GM23338 (cell line): ENCODE measurements at regions not wholly inside any gene's neighbourhood (a gene's known extent, or its start where the extent isn't known, plus 50 kb on each side); places are given as distances from the start of the nearest gene placed in this dataset.
A peak's percentile ranks its signal among the peaks of the same experiment; 100 is the strongest.

Experiments
- ATAC-seq: fragments of 200-7000 bp; cut with Tn5 transposase; 3 replicates; pipeline ENCODE4 v1.9.1; 2020
- DNase-seq: peaks from one replicate; pipeline ENCODE4 v3.0.0-alpha.2; 2015; ENCODE audit warnings: low spot score
- H2AFZ ChIP-seq: fragments of 200-600 bp; sonication (generic); 2 replicates; pipeline ENCODE4 v1.8.0; 2016; ENCODE audit warnings: antibody characterized with exemption, mild to moderate bottlenecking, moderate library complexity
- H3F3A ChIP-seq: fragments of 200-600 bp; sonication (generic); replicated peaks from 2 replicates; pipeline ENCODE4 v1.8.0; 2017; ENCODE audit warnings: antibody characterized with exemption, mixed run types, low read depth
- H3K27ac ChIP-seq: fragments of 200-600 bp; sonication (generic); 2 replicates; pipeline ENCODE4 v1.6.1; 2016; ENCODE audit warnings: low read depth
- H3K27me3 ChIP-seq: fragments of 200-600 bp; sonication (generic); 2 replicates; pipeline ENCODE4 v1.8.0; 2016; ENCODE audit warnings: mild to moderate bottlenecking, mixed run types, moderate library complexity; ENCODE audit not compliant: insufficient read depth
- H3K36me3 ChIP-seq: fragments of 200-600 bp; sonication (generic); 2 replicates; pipeline ENCODE4 v1.8.0; 2016; ENCODE audit warnings: mild to moderate bottlenecking; ENCODE audit not compliant: insufficient read depth
- H3K4me1 ChIP-seq: fragments of 200-600 bp; sonication (generic); 2 replicates; pipeline ENCODE4 v1.8.0; 2016; ENCODE audit warnings: mild to moderate bottlenecking, moderate library complexity; ENCODE audit not compliant: insufficient read depth
- H3K4me2 ChIP-seq: fragments of 200-600 bp; sonication (generic); 2 replicates; pipeline ENCODE4 v1.7.1; 2017; ENCODE audit warnings: mixed run types
- H3K4me3 ChIP-seq: fragments of 200-600 bp; sonication (generic); 2 replicates; pipeline ENCODE4 v1.6.1; 2016; ENCODE audit warnings: mixed run types
- H3K79me2 ChIP-seq: fragments of 200-600 bp; sonication (generic); replicated peaks from 2 replicates; pipeline ENCODE4 v1.8.0; 2017; ENCODE audit warnings: mild to moderate bottlenecking; ENCODE audit not compliant: insufficient read depth
- H3K9me2 ChIP-seq: fragments of 200-600 bp; sonication (generic); 2 replicates; pipeline ENCODE4 v1.8.0; 2017; ENCODE audit not compliant: insufficient read depth
- H4K20me1 ChIP-seq: fragments of 200-600 bp; sonication (generic); replicated peaks from 2 replicates; pipeline ENCODE4 v1.8.0; 2017; ENCODE audit warnings: mild to moderate bottlenecking; ENCODE audit not compliant: insufficient read depth
- H3K27ac Mint-ChIP-seq: 2 replicates; pipeline ENCODE4 v1.8.0; 2020; ENCODE audit warnings: inconsistent platforms, mild to moderate bottlenecking, moderate library complexity, mixed read lengths
- H3K27me3 Mint-ChIP-seq: 3 replicates; pipeline ENCODE4 v1.8.0; 2022; ENCODE audit warnings: low read depth, mild to moderate bottlenecking, moderate library complexity, mixed read lengths, inconsistent platforms; ENCODE audit not compliant: insufficient read depth, poor library complexity
- H3K36me3 Mint-ChIP-seq: 3 replicates; pipeline ENCODE4 v1.8.0; 2021; ENCODE audit warnings: low read depth, mild to moderate bottlenecking, inconsistent platforms, moderate library complexity, mixed read lengths
- H3K4me1 Mint-ChIP-seq: 3 replicates; pipeline ENCODE4 v1.8.0; 2020; ENCODE audit warnings: mild to moderate bottlenecking, inconsistent platforms, mixed read lengths
- H3K4me3 Mint-ChIP-seq: 3 replicates; pipeline ENCODE4 v1.8.0; 2021; ENCODE audit warnings: moderate library complexity, mild to moderate bottlenecking, inconsistent platforms, mixed read lengths
- H3K9me3 Mint-ChIP-seq: 3 replicates; pipeline ENCODE4 v1.8.0; 2020; ENCODE audit warnings: moderate library complexity, mild to moderate bottlenecking, inconsistent platforms, mixed read lengths
- CREB1 ChIP-seq: fragments of 250-450 bp; sonication (Bioruptor Pico); IDR thresholded peaks from 2 replicates; pipeline ENCODE4 v1.5.0; 2020; ENCODE audit warnings: low read depth, mild to moderate bottlenecking, moderate library complexity
- ETS1 ChIP-seq: IDR thresholded peaks from 2 replicates; pipeline ENCODE4 v1.6.1; 2016; ENCODE audit warnings: antibody characterized with exemption
- EZH2 ChIP-seq: fragments of 200-600 bp; sonication (generic); IDR thresholded peaks from one replicate; pipeline ENCODE4 v1.8.0; 2017; ENCODE audit warnings: antibody characterized with exemption, mild to moderate bottlenecking, low read depth; ENCODE audit not compliant: unreplicated experiment
- EZH2phosphoT487 ChIP-seq: fragments of 200-600 bp; sonication (generic); IDR thresholded peaks from one replicate; pipeline ENCODE4 v1.8.1; 2018; ENCODE audit warnings: antibody characterized with exemption; ENCODE audit not compliant: unreplicated experiment
- JUNB ChIP-seq: IDR thresholded peaks from one replicate; pipeline ENCODE4 v1.6.1; 2016; ENCODE audit warnings: antibody characterized with exemption; ENCODE audit not compliant: unreplicated experiment
- NANOG ChIP-seq: IDR thresholded peaks from 2 replicates; pipeline ENCODE4 v1.6.1; 2016; ENCODE audit warnings: antibody characterized with exemption, borderline replicate concordance
- POLR2AphosphoS5 ChIP-seq: IDR thresholded peaks from 2 replicates; pipeline ENCODE4 v1.6.1; 2016; ENCODE audit warnings: antibody characterized with exemption, low read depth
- STAT1 ChIP-seq: IDR thresholded peaks from one replicate; pipeline ENCODE4 v1.6.1; 2016; ENCODE audit warnings: antibody characterized with exemption; ENCODE audit not compliant: unreplicated experiment
- ZNF114 ChIP-seq: fragments of 250-450 bp; sonication (Bioruptor Pico); IDR thresholded peaks from 2 replicates; pipeline ENCODE4 v1.5.0; 2020; ENCODE audit warnings: mild to moderate bottlenecking, moderate library complexity
- ZNF331 ChIP-seq: fragments of 250-450 bp; sonication (Bioruptor Pico); IDR thresholded peaks from 2 replicates; pipeline ENCODE4 v1.5.0; 2020; ENCODE audit warnings: low read depth, mild to moderate bottlenecking, moderate library complexity
- TF ChIP-seq, protein P1 (sequence below), 2 experiments: fragments of 200-600 bp in 1 of 2; sonication (generic) in 1 of 2; conservative IDR thresholded peaks; 2 replicates each; pipeline versions ENCODE4 v1.5.1 to v1.6.1; 2016 to 2017; ENCODE audit warnings: antibody characterized with exemption in 2 of 2, low read depth in 2 of 2, mild to moderate bottlenecking in 2 of 2, moderate library complexity in 1 of 2
- TF ChIP-seq, protein P2 (sequence below): fragments of 250-450 bp; sonication (Bioruptor Pico); IDR thresholded peaks from 2 replicates; pipeline ENCODE4 v1.5.0; 2020; ENCODE audit warnings: mild to moderate bottlenecking, moderate library complexity
- TF ChIP-seq, protein P3 (sequence below): IDR thresholded peaks from one replicate; pipeline ENCODE4 v1.6.1; 2018; ENCODE audit warnings: antibody characterized with exemption; ENCODE audit not compliant: unreplicated experiment

- ATAC-seq = no peak
- Histone ChIP-seq H2AFZ (peak overlapping the region; percentile 44; the same call in 1 of the 2 replicates), H3K27me3 (no peaks in the 10 kb centered on the region), H3K9me2 (no peaks in the 10 kb centered on the region; the same call in 1 of the 2 replicates), H3K4me2 (no peak overlapping the region), H4K20me1 (no peaks in the 10 kb centered on the region), H3K79me2 (no peaks in the 10 kb centered on the region), H3F3A (no peaks in the 10 kb centered on the region), H3K36me3 (no peaks in the 10 kb centered on the region), H3K4me1 (no peaks in the 10 kb centered on the region), H3K27ac (no peak overlapping the region), H3K4me3 (no peak overlapping the region)
- Mint-ChIP-seq H3K27ac (no peak overlapping the region), H3K4me3 (no peak overlapping the region), H3K9me3 (peaks cover 3% of the 10 kb centered on the region; the same call in 2 of the 3 replicates), H3K4me1 (0 out of 3 replicates have a peak, but pooled peaks cover 2% of the 10 kb centered on the region), H3K27me3 (no peaks in the 10 kb centered on the region), H3K36me3 (no peaks in the 10 kb centered on the region)
- TF ChIP-seq ETS1 = no peak
- TF ChIP-seq NANOG = no peak
- TF ChIP-seq EZH2 = no peak
- TF ChIP-seq, protein P1, sequence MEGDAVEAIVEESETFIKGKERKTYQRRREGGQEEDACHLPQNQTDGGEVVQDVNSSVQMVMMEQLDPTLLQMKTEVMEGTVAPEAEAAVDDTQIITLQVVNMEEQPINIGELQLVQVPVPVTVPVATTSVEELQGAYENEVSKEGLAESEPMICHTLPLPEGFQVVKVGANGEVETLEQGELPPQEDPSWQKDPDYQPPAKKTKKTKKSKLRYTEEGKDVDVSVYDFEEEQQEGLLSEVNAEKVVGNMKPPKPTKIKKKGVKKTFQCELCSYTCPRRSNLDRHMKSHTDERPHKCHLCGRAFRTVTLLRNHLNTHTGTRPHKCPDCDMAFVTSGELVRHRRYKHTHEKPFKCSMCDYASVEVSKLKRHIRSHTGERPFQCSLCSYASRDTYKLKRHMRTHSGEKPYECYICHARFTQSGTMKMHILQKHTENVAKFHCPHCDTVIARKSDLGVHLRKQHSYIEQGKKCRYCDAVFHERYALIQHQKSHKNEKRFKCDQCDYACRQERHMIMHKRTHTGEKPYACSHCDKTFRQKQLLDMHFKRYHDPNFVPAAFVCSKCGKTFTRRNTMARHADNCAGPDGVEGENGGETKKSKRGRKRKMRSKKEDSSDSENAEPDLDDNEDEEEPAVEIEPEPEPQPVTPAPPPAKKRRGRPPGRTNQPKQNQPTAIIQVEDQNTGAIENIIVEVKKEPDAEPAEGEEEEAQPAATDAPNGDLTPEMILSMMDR (conservative IDR thresholded peaks at IDR 0.05; ENCODE audit: low read depth in 2 of 2) = no peak
- no peak for TF ChIP-seq CREB1 (CRISPR knock-in tag)
- TF ChIP-seq JUNB = no peak
- TF ChIP-seq, protein P2, sequence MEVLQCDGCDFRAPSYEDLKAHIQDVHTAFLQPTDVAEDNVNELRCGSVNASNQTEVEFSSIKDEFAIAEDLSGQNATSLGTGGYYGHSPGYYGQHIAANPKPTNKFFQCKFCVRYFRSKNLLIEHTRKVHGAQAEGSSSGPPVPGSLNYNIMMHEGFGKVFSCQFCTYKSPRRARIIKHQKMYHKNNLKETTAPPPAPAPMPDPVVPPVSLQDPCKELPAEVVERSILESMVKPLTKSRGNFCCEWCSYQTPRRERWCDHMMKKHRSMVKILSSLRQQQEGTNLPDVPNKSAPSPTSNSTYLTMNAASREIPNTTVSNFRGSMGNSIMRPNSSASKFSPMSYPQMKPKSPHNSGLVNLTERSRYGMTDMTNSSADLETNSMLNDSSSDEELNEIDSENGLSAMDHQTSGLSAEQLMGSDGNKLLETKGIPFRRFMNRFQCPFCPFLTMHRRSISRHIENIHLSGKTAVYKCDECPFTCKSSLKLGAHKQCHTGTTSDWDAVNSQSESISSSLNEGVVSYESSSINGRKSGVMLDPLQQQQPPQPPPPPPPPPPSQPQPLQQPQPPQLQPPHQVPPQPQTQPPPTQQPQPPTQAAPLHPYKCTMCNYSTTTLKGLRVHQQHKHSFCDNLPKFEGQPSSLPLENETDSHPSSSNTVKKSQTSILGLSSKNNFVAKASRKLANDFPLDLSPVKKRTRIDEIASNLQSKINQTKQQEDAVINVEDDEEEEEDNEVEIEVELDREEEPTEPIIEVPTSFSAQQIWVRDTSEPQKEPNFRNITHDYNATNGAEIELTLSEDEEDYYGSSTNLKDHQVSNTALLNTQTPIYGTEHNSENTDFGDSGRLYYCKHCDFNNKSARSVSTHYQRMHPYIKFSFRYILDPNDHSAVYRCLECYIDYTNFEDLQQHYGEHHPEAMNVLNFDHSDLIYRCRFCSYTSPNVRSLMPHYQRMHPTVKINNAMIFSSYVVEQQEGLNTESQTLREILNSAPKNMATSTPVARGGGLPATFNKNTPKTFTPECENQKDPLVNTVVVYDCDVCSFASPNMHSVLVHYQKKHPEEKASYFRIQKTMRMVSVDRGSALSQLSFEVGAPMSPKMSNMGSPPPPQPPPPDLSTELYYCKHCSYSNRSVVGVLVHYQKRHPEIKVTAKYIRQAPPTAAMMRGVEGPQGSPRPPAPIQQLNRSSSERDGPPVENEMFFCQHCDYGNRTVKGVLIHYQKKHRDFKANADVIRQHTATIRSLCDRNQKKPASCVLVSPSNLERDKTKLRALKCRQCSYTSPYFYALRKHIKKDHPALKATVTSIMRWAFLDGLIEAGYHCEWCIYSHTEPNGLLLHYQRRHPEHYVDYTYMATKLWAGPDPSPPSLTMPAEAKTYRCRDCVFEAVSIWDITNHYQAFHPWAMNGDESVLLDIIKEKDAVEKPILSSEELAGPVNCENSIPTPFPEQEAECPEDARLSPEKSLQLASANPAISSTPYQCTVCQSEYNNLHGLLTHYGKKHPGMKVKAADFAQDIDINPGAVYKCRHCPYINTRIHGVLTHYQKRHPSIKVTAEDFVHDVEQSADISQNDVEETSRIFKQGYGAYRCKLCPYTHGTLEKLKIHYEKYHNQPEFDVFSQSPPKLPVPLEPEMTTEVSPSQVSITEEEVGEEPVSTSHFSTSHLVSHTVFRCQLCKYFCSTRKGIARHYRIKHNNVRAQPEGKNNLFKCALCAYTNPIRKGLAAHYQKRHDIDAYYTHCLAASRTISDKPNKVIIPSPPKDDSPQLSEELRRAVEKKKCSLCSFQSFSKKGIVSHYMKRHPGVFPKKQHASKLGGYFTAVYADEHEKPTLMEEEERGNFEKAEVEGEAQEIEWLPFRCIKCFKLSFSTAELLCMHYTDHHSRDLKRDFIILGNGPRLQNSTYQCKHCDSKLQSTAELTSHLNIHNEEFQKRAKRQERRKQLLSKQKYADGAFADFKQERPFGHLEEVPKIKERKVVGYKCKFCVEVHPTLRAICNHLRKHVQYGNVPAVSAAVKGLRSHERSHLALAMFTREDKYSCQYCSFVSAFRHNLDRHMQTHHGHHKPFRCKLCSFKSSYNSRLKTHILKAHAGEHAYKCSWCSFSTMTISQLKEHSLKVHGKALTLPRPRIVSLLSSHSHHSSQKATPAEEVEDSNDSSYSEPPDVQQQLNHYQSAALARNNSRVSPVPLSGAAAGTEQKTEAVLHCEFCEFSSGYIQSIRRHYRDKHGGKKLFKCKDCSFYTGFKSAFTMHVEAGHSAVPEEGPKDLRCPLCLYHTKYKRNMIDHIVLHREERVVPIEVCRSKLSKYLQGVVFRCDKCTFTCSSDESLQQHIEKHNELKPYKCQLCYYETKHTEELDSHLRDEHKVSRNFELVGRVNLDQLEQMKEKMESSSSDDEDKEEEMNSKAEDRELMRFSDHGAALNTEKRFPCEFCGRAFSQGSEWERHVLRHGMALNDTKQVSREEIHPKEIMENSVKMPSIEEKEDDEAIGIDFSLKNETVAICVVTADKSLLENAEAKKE (CRISPR knock-in tag) = no peak
- no peak for TF ChIP-seq EZH2phosphoT487
- no peak for TF ChIP-seq STAT1
- TF ChIP-seq, protein P3, sequence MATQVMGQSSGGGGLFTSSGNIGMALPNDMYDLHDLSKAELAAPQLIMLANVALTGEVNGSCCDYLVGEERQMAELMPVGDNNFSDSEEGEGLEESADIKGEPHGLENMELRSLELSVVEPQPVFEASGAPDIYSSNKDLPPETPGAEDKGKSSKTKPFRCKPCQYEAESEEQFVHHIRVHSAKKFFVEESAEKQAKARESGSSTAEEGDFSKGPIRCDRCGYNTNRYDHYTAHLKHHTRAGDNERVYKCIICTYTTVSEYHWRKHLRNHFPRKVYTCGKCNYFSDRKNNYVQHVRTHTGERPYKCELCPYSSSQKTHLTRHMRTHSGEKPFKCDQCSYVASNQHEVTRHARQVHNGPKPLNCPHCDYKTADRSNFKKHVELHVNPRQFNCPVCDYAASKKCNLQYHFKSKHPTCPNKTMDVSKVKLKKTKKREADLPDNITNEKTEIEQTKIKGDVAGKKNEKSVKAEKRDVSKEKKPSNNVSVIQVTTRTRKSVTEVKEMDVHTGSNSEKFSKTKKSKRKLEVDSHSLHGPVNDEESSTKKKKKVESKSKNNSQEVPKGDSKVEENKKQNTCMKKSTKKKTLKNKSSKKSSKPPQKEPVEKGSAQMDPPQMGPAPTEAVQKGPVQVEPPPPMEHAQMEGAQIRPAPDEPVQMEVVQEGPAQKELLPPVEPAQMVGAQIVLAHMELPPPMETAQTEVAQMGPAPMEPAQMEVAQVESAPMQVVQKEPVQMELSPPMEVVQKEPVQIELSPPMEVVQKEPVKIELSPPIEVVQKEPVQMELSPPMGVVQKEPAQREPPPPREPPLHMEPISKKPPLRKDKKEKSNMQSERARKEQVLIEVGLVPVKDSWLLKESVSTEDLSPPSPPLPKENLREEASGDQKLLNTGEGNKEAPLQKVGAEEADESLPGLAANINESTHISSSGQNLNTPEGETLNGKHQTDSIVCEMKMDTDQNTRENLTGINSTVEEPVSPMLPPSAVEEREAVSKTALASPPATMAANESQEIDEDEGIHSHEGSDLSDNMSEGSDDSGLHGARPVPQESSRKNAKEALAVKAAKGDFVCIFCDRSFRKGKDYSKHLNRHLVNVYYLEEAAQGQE = no peak
- no peak for TF ChIP-seq POLR2AphosphoS5
- no peak for TF ChIP-seq ZNF114 (CRISPR knock-in tag)
- no peak for TF ChIP-seq ZNF331 (CRISPR knock-in tag)
- DNase-seq = no peak
These were observed 122.6 kb upstream of the PHACTR1 start for GRCh38 chr6:12593771-12594529.
